ENCODE measurements at regions not wholly inside any gene's neighbourhood (a gene's known extent, or its start where the extent isn't known, plus 50 kb on each side); places are given as distances from the start of the nearest gene placed in this dataset.

DNA sequence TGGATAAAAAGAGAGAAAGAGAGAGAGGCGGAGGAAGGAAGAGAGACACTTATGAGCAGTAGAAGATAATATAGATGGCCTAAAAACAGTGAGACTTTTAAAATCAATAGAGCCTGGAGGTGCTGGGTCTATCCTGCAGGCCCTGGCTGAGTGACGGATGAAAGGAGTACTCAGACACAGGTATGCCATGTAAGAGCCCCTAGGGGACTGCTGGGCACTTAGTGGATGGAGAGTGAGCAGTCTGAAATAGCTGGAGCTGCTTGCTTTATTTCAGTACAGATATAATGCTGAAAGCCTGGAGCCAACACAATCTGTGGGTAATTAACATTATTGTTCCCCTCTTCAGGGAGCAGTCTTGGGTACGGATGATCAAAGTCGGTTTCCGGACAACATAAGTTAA lies 578.6 kb downstream of the SPOCK3 start:
- FAIRE-seq = no peak

DNA sequence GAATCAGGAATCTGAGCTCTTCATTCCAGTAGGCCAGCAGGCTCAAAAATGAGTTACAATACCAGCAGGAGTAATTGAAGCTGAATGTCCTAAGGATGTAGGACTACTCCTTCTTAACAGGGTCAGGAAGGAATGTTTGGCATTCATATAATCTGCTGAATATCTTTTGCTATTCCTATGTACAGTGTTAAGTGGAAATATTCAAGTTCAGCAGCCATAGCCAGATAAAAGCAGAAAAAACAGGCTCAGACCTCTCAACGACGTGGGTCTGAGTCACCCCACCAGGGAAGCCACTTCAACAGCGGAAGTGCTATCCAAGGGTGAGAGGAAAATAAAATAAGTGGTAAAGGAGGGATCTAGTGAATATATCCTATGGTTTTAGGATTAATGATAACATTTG lies 577.0 kb downstream of the SPOCK3 start:
- FAIRE-seq = no peak

DNA sequence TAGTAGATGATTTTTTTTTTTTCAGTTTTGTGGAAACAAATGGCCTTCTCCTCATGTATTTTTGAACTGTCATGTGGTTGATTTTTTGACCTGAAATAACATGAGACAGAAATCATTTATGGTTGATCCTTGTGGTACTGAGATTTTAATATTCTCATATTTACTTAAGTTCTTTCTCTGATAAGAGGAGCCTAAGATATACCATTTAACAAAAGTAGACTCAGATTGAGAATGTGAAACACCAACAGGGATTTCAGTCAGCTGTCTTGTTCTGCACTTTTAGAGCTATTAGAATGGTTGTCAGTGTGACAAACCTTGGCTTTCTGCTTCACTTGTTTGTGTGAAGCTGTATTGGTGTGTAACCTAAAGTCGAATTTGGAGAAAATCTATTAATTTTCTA lies 575.7 kb downstream of the SPOCK3 start:
- FAIRE-seq = no peak

DNA sequence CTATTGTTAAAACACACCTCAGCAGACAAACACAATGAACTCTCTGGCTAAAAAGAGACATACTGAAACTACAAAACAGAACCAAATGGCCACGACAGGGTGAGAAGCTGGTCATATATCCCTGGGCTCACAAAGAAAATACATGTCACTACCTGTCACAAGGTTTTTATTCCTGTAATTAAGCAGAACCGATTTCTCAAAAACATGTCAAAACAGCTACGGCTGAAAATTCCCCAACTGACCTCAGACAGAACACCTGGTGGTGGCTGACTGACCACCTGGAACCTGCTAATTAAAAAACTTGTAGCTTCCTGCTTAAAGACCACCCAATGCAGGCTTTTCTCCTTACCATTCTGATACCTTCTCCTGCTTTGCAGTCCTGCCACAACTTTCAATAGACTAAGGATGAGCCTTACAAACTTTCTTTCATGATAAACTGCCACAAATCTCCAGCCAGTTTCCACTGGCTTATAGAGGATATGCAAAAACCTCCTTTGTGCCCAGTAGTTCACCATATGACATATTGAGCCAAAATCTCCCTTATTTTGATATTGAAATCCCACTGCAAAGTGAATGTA lies 571.9 kb downstream of the SPOCK3 start:
- no peak for FAIRE-seq

DNA sequence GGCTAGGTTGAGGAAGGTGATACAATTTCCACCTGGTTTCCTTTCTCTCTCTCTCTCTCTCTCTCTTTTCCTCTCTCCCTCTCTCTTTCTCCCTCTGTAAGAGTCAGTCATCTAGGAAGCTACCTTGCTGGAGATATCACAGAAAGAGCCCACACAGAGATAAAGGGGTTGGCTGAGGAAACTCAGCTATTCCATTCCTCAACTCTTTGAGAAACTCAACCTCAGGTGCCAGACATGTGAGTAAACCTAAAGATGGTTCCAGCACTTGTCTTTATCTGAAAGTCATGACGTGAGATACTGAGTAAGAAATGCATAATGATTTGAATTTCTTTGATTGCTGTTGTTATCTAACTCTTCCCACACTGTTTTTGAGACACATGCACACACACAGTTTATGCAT lies 564.0 kb downstream of the SPOCK3 start:
- no peak for FAIRE-seq

DNA sequence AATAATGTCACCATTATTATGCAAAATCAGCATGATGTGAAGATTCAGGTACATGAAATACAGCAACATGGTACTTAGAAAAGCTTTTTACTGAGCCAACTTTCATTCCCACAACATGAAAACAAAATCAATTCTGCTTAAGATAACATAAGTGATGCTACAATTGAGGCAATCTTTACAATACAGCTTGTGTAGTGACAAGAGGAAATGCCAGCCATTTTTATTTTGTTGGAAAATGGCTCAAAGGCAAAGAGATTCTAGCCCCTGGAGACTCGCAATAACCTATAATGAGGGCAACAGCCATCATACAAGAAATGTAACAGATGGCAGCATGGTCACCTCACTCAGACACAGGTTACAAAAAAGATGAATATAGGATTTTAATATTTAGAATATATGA lies 560.4 kb downstream of the SPOCK3 start:
- FAIRE-seq = no peak

DNA sequence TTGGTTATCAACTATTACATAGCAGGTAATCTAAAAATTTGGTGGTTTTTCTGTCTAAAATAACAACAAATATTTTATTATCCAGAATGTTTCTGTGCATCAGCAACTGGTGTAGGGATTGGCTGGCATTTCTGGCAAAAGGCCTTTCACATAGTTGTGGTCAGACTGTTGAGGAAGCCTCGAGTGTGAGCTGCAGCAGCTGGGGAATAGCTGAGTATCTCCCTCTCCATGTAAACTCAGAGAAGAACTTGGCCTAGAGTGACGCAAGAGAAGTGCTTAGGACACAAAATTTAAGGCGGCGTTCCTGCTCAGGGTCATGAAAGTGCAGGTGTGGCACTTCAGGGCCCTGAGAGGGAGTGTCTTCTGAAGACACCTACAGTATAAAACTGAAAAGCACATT lies 558.9 kb downstream of the SPOCK3 start:
- FAIRE-seq = no peak

DNA sequence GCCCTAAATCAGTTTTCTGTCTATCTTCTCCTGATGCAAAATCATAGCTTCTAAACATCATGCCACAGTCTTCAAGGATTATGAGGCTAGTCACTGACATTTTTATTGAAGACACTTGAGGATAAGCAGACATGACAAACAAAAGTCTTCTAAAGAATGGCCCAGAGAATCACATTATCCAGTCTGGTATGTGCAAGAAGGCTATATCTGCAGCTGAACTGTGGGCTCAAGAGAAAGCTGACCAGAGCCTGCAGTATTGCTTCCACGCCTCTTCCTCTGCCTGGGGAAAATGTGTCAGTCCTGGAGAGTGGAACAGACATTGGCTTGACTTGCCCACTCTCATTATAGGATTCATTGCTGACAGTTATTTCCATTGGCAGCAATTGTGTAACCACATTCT lies 553.5 kb downstream of the SPOCK3 start:
- FAIRE-seq = no peak

DNA sequence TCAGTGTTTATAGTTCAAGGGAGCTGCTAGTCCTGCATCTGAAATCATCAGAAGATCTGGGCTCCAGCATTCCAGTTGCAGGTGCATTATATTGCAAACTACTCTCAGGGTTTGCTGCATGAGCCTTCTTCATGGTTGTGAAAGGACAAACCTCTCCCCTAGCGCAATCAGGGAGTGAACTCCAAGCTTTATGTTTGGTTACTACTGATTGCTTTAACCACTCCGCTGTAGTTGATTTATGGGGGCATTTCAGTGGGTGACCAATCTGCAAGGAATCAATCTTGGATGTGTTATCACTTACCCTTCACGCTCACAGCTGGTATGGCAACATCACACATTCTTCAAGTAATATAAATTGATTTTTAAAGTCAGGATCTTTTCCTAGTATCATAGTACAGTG lies 552.1 kb downstream of the SPOCK3 start:
- FAIRE-seq = no peak
